ENCODE measurements at regions not wholly inside any gene's neighbourhood (a gene's known extent, or its start where the extent isn't known, plus 50 kb on each side); places are given as distances from the start of the nearest gene placed in this dataset.

- no peak for TF ChIP-seq CTCF (IDR thresholded peaks at IDR 0.05)
- intact Hi-C loops (cut with DNase I) = loop anchor here in 1 of 2 donors (10.0 kb wide), 1 partner anchor 393 kb away; no protein-coding TSS in a partner anchor
- H3K27ac ChIP-seq = no peak overlapping the region
- no peaks in the 10 kb centered on the region for H3K36me3 ChIP-seq (ENCODE audit: insufficient read depth in 1 of 2, low read depth in 1 of 2)
- no peaks in the 10 kb centered on the region for H3K27me3 ChIP-seq (ENCODE audit: insufficient read depth in 3 of 3, low read length in 2 of 3)
- 74 to 84% (median 77%) methylated on average over 4 of the region's 4 CpGs for WGBS, 3 donors
- DNase-seq (no peak), ATAC-seq (peak in 3 of 4 donors; percentile 55 to 68 (median 57))
- H3K9me3 ChIP-seq = no peaks in the 10 kb centered on the region
- no peak overlapping the region for H3K4me3 ChIP-seq
- peaks cover 4% of the 10 kb centered on the region for H3K4me1 ChIP-seq
These were observed 56.4 kb upstream of the XIRP2 start for GRCh38 chr2:166831930-166832329.

DNA sequence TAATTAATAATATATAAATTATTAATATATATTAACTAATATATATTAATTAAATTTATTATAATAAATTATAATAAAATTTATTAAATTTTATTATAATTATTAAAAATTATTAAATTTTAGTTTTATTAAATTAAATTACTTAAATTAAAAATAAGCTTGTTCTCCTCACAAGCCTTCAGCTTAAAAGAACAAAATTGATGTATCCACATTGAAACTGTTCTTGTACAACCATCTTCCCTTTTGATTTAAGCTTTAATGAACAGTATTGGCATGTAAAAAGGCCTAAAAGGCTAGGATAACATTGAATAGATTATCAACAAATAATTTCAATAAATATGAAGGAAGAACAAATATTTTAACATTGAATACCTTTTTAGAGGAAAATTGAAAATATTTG, 62.4 kb upstream of the XIRP2 start:
- DNase-seq = no peak
- Histone ChIP-seq H3K27me3 (ENCODE audit: insufficient read depth in 3 of 3, low read length in 2 of 3) (no peaks in the 10 kb centered on the region), H3K4me3 (no peak overlapping the region), H3K4me1 (no peaks in the 10 kb centered on the region), H3K27ac (no peak overlapping the region), H3K9me3 (no peaks in the 10 kb centered on the region), H3K36me3 (ENCODE audit: insufficient read depth in 1 of 2, low read depth in 1 of 2) (no peaks in the 10 kb centered on the region)
- no peak for ATAC-seq
- intact Hi-C loops (cut with DNase I) = loop anchor here in 1 of 2 donors (10.0 kb wide), 1 partner anchor 291 kb away; no protein-coding TSS in a partner anchor
- no peak for TF ChIP-seq CTCF (IDR thresholded peaks at IDR 0.05)

DNA sequence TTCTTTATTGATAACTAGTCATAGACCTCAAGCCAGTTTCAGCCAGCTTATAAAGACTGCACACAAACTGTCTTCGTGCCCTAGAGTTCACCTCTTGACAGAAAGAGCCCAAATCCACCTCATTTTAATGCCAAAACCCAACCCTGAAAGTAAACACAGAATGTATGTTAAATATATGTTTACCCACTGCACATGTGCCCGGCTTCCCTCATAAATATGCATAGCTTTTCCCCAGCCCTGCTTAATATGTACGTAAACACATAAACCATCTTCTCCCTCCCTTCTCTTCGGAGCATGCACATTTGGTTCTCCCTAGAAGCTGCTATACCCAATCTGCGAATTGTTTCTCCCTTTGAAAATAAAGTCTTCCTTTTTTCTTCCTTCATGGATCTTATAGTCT, 73.9 kb upstream of the XIRP2 start:
- ATAC-seq = no peak
- H3K27me3 ChIP-seq (ENCODE audit: insufficient read depth in 3 of 3, low read length in 2 of 3) = no peaks in the 10 kb centered on the region
- TF ChIP-seq CTCF (IDR thresholded peaks at IDR 0.05) = no peak
- no peak for DNase-seq
- intact Hi-C loops (cut with DNase I) = no loop called here
- no peaks in the 10 kb centered on the region for H3K4me1 ChIP-seq
- no peak overlapping the region for H3K4me3 ChIP-seq
- H3K27ac ChIP-seq = no peak overlapping the region
- no peaks in the 10 kb centered on the region for H3K36me3 ChIP-seq (ENCODE audit: insufficient read depth in 1 of 2, low read depth in 1 of 2)
- H3K9me3 ChIP-seq = no peaks in the 10 kb centered on the region
- WGBS, 3 donors = 77 to 87% (median 82%) methylated on average over 5 of the region's 5 CpGs

DNA sequence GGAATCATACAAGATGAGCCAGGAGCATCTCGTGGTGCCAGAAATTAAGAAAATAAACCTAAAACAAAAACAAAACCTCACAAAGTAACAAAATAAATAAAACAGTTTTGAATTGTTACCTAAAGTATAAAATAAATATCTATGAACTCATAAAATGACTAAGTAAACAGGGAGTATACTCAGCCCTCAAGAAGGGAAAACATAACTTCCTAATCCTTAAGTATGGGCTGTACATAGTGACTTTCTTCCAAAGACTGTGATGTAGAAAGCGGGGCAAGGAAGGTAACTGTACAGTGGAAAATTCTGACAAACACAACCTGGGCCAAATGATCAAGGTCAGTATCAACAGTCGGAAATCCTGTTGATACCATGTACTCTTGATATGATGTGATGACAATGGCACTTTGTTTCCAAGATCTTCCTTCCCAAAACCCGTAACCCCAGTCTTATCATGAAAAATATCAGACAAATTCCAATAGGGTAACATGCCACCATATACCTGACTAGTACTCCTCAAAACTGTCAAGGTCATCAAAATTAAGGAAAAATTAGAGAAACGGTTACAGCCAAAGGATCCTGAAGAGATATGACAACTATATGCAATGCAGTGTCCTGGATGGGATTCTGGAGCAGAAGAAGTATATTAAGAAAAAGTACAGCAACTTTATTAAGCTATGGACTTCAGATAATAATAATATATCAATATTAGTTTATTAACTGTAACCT, 76.0 kb upstream of the XIRP2 start:
- ATAC-seq = no peak
- TF ChIP-seq CTCF (IDR thresholded peaks at IDR 0.05) = no peak
- whole genome bisulfite sequencing, 3 donors = 81 to 88% (median 84%) methylated on average over 5 of the region's 5 CpGs
- Histone ChIP-seq H3K4me1 (no peaks in the 10 kb centered on the region), H3K9me3 (no peaks in the 10 kb centered on the region), H3K27ac (no peak overlapping the region), H3K4me3 (no peak overlapping the region), H3K36me3 (ENCODE audit: insufficient read depth in 1 of 2, low read depth in 1 of 2) (no peaks in the 10 kb centered on the region), H3K27me3 (ENCODE audit: insufficient read depth in 3 of 3, low read length in 2 of 3) (no peaks in the 10 kb centered on the region)
- intact Hi-C loops (cut with DNase I) = no loop called here
- DNase-seq = no peak

GRCh38 chr2:166805753-166806152, 82.5 kb upstream of the XIRP2 start:
- Histone ChIP-seq H3K4me1 (no peaks in the 10 kb centered on the region), H3K27ac (no peak overlapping the region), H3K36me3 (ENCODE audit: insufficient read depth in 1 of 2, low read depth in 1 of 2) (no peaks in the 10 kb centered on the region), H3K27me3 (ENCODE audit: insufficient read depth in 3 of 3, low read length in 2 of 3) (no peaks in the 10 kb centered on the region), H3K4me3 (no peak overlapping the region), H3K9me3 (no peaks in the 10 kb centered on the region)
- WGBS, 3 donors = 61 to 74% (median 64%) methylated on average over 2 of the region's 2 CpGs
- no peak for DNase-seq
- intact Hi-C loops (cut with DNase I) = no loop called here
- no peak for ATAC-seq
- TF ChIP-seq CTCF (IDR thresholded peaks at IDR 0.05) = no peak
